Aorta (tissue), 5 donors: ENCODE measurements at regions not wholly inside any gene's neighbourhood (a gene's known extent, or its start where the extent isn't known, plus 50 kb on each side); places are given as distances from the start of the nearest gene placed in this dataset.

Source experiments
- ATAC-seq: fragments of 200-7000 bp; cut with Tn5 transposase; one replicate; pipeline ENCODE4 v1.9.1; 2022; ENCODE audit warnings: moderate library complexity; ENCODE audit not compliant: low FRiP score
- DNase-seq, 2 donors: peaks; one replicate each; pipeline ENCODE4 v3.0.0-alpha.2; 2020
- H3K27ac ChIP-seq, 2 donors: one replicate each; pipeline ENCODE4 v1.5.1; 2013; ENCODE audit warnings: low read length in 2 of 2, mild to moderate bottlenecking in 2 of 2, moderate library complexity in 2 of 2, control low read depth in 1 of 2, inconsistent platforms in 1 of 2, low read depth in 1 of 2
- H3K27me3 ChIP-seq, 2 donors: one replicate each; pipeline ENCODE4 v1.6.1; 2013; ENCODE audit warnings: control low read depth in 1 of 2, low read length in 1 of 2, mild to moderate bottlenecking in 1 of 2, moderate library complexity in 1 of 2; ENCODE audit not compliant: insufficient read depth in 2 of 2, control insufficient read depth in 1 of 2
- H3K36me3 ChIP-seq, 2 donors: one replicate each; pipeline ENCODE4 v1.6.1; 2013; ENCODE audit warnings: control low read depth in 1 of 2, low read length in 1 of 2, mild to moderate bottlenecking in 1 of 2; ENCODE audit not compliant: insufficient read depth in 2 of 2, control insufficient read depth in 1 of 2
- H3K4me1 ChIP-seq, 2 donors: one replicate each; pipeline ENCODE4 v1.6.1; 2013; ENCODE audit warnings: low read length in 2 of 2, control low read depth in 1 of 2, mild to moderate bottlenecking in 1 of 2, moderate library complexity in 1 of 2; ENCODE audit not compliant: insufficient read depth in 2 of 2, control insufficient read depth in 1 of 2
- H3K4me3 ChIP-seq, 2 donors: one replicate each; pipeline ENCODE4 v1.5.1; 2013; ENCODE audit warnings: low read length in 2 of 2, control low read depth in 1 of 2, mild to moderate bottlenecking in 1 of 2
- H3K9me3 ChIP-seq: one replicate; pipeline ENCODE4 v1.6.1; 2013; ENCODE audit warnings: mild to moderate bottlenecking, low read length; ENCODE audit not compliant: control insufficient read depth
- WGBS, 2 donors: extraction: QIAGEN DNeasy Blood & Tissue Kit; methylation state at CpG; one replicate each; pipeline ENCODE4 v1.1.7; 2013; 5-methylcytosine and 5-hydroxymethylcytosine counted together
- intact Hi-C, 2 donors: fragments of 100-400 bp; cut with DNase I; formaldehyde crosslinking; loops; one replicate each; pipeline versions ENCODE4 v1.14.2 to v1.15.0; 2022
- donor health status: healthy with polysubstance abuse.
- donor health status: Bipolar disorder and iron deficiency.
- donor health status: DM: no; HTN: no; CAD: no.
- donor health status: DM: no; HTN: no; CAD: no.
- donor health status: DM: yes; HTN: yes; CAD: no.

- 60 to 62% methylated on average over 3 of the region's 3 CpGs for WGBS, 2 donors
- no peak overlapping the region for H3K4me3 ChIP-seq
- no peak overlapping the region for H3K27ac ChIP-seq
- no peaks in the 10 kb centered on the region for H3K4me1 ChIP-seq
- no peaks in the 10 kb centered on the region for H3K27me3 ChIP-seq
- ATAC-seq, result no peak
- intact Hi-C loops, result no loop called here
- DNase-seq, result no peak
- no peaks in the 10 kb centered on the region for H3K36me3 ChIP-seq
- H3K9me3 ChIP-seq, result no peaks in the 10 kb centered on the region
These were observed 351.1 kb downstream of the RND3 start for GRCh38 chr2:150136401-150136800.

GRCh38 chr2:150135223-150135883, 352.1 kb downstream of the RND3 start:
- Histone ChIP-seq H3K27me3 (no peaks in the 10 kb centered on the region), H3K4me1 (no peaks in the 10 kb centered on the region), H3K4me3 (no peak overlapping the region), H3K36me3 (no peaks in the 10 kb centered on the region), H3K27ac (no peak overlapping the region), H3K9me3 (no peaks in the 10 kb centered on the region)
- no peak for DNase-seq
- ATAC-seq, result no peak
- intact Hi-C loops, result no loop called here
- 91 to 93% methylated on average over 7 of the region's 7 CpGs for WGBS, 2 donors

GRCh38 chr2:150134223-150134857, 353.1 kb downstream of the RND3 start:
- H3K27me3 ChIP-seq, result no peaks in the 10 kb centered on the region
- no peaks in the 10 kb centered on the region for H3K36me3 ChIP-seq
- WGBS, 2 donors, result 65% methylated on average over 6 of the region's 6 CpGs
- DNase-seq, result no peak
- no peak for ATAC-seq
- no peaks in the 10 kb centered on the region for H3K9me3 ChIP-seq
- H3K4me3 ChIP-seq, result no peak overlapping the region
- H3K27ac ChIP-seq, result no peak overlapping the region
- no peaks in the 10 kb centered on the region for H3K4me1 ChIP-seq
- intact Hi-C loops, result no loop called here

GRCh38 chr2:150133623-150134022, 353.8 kb downstream of the RND3 start:
- no peak for ATAC-seq
- intact Hi-C loops, result no loop called here

GRCh38 chr2:150129921-150130575, 357.4 kb downstream of the RND3 start:
- intact Hi-C loops, result no loop called here
- H3K4me1 ChIP-seq, result no peaks in the 10 kb centered on the region
- H3K9me3 ChIP-seq, result no peaks in the 10 kb centered on the region
- no peaks in the 10 kb centered on the region for H3K36me3 ChIP-seq
- H3K27me3 ChIP-seq, result no peaks in the 10 kb centered on the region
- H3K27ac ChIP-seq, result no peak overlapping the region
- no peak overlapping the region for H3K4me3 ChIP-seq
- ATAC-seq (no peak), DNase-seq (no peak)
- WGBS, 2 donors, result 78 to 84% methylated on average over 5 of the region's 5 CpGs

More at GRCh38 chr2:150133623-150134022, 353.8 kb downstream of the RND3 start:
- no peaks in the 10 kb centered on the region for H3K4me1 ChIP-seq
- no peaks in the 10 kb centered on the region for H3K9me3 ChIP-seq
- 91 to 93% methylated on average over 5 of the region's 5 CpGs for WGBS, 2 donors
- H3K27me3 ChIP-seq, result no peaks in the 10 kb centered on the region
- no peak overlapping the region for H3K27ac ChIP-seq
- no peak for DNase-seq
- H3K36me3 ChIP-seq, result no peaks in the 10 kb centered on the region
- no peak overlapping the region for H3K4me3 ChIP-seq

- WGBS, 2 donors, result 63 to 65% methylated on average over 4 of the region's 4 CpGs
- DNase-seq, result no peak
- intact Hi-C loops, result no loop called here
- Histone ChIP-seq H3K9me3 (no peaks in the 10 kb centered on the region), H3K4me1 (no peaks in the 10 kb centered on the region), H3K27me3 (no peaks in the 10 kb centered on the region), H3K27ac (no peak overlapping the region), H3K4me3 (no peak overlapping the region), H3K36me3 (no peaks in the 10 kb centered on the region)
- no peak for ATAC-seq
These were observed 359.5 kb downstream of the RND3 start for GRCh38 chr2:150127995-150128394.

GRCh38 chr2:150127346-150127990, 360.0 kb downstream of the RND3 start:
- H3K4me1 ChIP-seq, result no peaks in the 10 kb centered on the region
- DNase-seq (no peak), ATAC-seq (no peak)
- no peak overlapping the region for H3K4me3 ChIP-seq
- H3K27me3 ChIP-seq, result no peaks in the 10 kb centered on the region
- H3K9me3 ChIP-seq, result no peaks in the 10 kb centered on the region
- no peaks in the 10 kb centered on the region for H3K36me3 ChIP-seq
- intact Hi-C loops, result no loop called here
- WGBS, 2 donors, result 92 to 93% methylated on average over 6 of the region's 6 CpGs
- H3K27ac ChIP-seq, result no peak overlapping the region

- Histone ChIP-seq H3K36me3 (no peaks in the 10 kb centered on the region), H3K27ac (no peak overlapping the region), H3K4me1 (no peaks in the 10 kb centered on the region), H3K9me3 (no peaks in the 10 kb centered on the region), H3K27me3 (no peaks in the 10 kb centered on the region), H3K4me3 (no peak overlapping the region)
- no peak for DNase-seq
- ATAC-seq, result no peak
- intact Hi-C loops, result no loop called here
- 95 to 100% methylated on average over 2 of the region's 2 CpGs for WGBS, 2 donors
These were observed 360.6 kb downstream of the RND3 start for GRCh38 chr2:150126839-150127238.
